CD4-positive, alpha-beta T cell (primary cell): ENCODE measurements at regions not wholly inside any gene's neighbourhood (a gene's known extent, or its start where the extent isn't known, plus 50 kb on each side); places are given as distances from the start of the nearest gene placed in this dataset.

Experiments
- ATAC-seq: fragments of 200-7000 bp; cut with Tn5 transposase; one replicate; pipeline ENCODE4 v1.10.0; 2022; ENCODE audit warnings: mild to moderate bottlenecking; ENCODE audit not compliant: poor library complexity
- CTCF ChIA-PET: fragments of 350-600 bp; sonication (Branson Sonifier 250); formaldehyde crosslinking; loops from one replicate; lab custom pipeline; 2021; ENCODE audit warnings: antibody characterized with exemption, inconsistent platforms; lab: Charles Lee
- POLR2A ChIA-PET: fragments of 350-600 bp; sonication (Branson Sonifier 250); formaldehyde crosslinking; loops from one replicate; lab custom pipeline; 2021; ENCODE audit warnings: antibody characterized with exemption, inconsistent platforms; lab: Charles Lee
- DNase-seq, 14 experiments: peaks; one replicate each; pipeline ENCODE4 v3.0.0-alpha.2; 2013 to 2020; ENCODE audit warnings: mixed read lengths in 2 of 14
- H3K27ac ChIP-seq, 2 donors: one replicate each; pipeline versions ENCODE4 v1.5.1 to v1.7.0; 2013; ENCODE audit warnings: low read length in 2 of 2, low read depth in 1 of 2, mild to moderate bottlenecking in 1 of 2
- H3K27me3 ChIP-seq, 2 experiments: 1 replicate in 1 of 2; 2 replicates in 1 of 2; pipeline versions ENCODE4 v1.6.1 to v1.7.0; 2013; ENCODE audit warnings: low read length in 2 of 2, control low read depth in 1 of 2, mild to moderate bottlenecking in 1 of 2, moderate library complexity in 1 of 2; ENCODE audit not compliant: insufficient read depth in 2 of 2, control insufficient read depth in 1 of 2
- H3K36me3 ChIP-seq: one replicate; pipeline ENCODE4 v1.6.1; 2013; ENCODE audit warnings: low read length, control low read depth; ENCODE audit not compliant: insufficient read depth
- H3K4me1 ChIP-seq: one replicate; pipeline ENCODE4 v1.6.1; 2013; ENCODE audit warnings: low read length, control low read depth; ENCODE audit not compliant: insufficient read depth
- H3K4me3 ChIP-seq: one replicate; pipeline ENCODE4 v1.5.1; 2013; ENCODE audit warnings: mild to moderate bottlenecking, low read length, moderate library complexity
- H3K9me3 ChIP-seq, 2 experiments: 1 replicate in 1 of 2; 2 replicates in 1 of 2; pipeline versions ENCODE4 v1.6.1 to v1.7.0; 2013; ENCODE audit warnings: low read length in 2 of 2, mild to moderate bottlenecking in 2 of 2, control low read depth in 1 of 2, moderate library complexity in 1 of 2; ENCODE audit not compliant: control insufficient read depth in 1 of 2, insufficient read depth in 1 of 2
- H3K27ac Mint-ChIP-seq: one replicate; pipeline ENCODE4 v1.8.0; 2020; ENCODE audit warnings: mixed read lengths
- H3K27me3 Mint-ChIP-seq: one replicate; pipeline ENCODE4 v1.8.0; 2021; ENCODE audit warnings: mixed read lengths
- H3K36me3 Mint-ChIP-seq: one replicate; pipeline ENCODE4 v1.8.0; 2021; ENCODE audit warnings: low read depth, mixed read lengths
- H3K4me1 Mint-ChIP-seq: one replicate; pipeline ENCODE4 v1.8.0; 2021; ENCODE audit warnings: low read depth, mixed read lengths
- H3K4me3 Mint-ChIP-seq: one replicate; pipeline ENCODE4 v1.8.0; 2020; ENCODE audit warnings: mild to moderate bottlenecking, mixed read lengths
- H3K9me3 Mint-ChIP-seq: one replicate; pipeline ENCODE4 v1.8.0; 2020; ENCODE audit warnings: mixed read lengths
- intact Hi-C, 2 experiments: fragments of 100-400 bp; cut with DNase I in 1 of 2; cut with micrococcal nuclease in 1 of 2; formaldehyde crosslinking; loops; one replicate each; pipeline versions ENCODE4 v1.15.1 to v1.9.0; 2023 to 2025; cut with DNase I, micrococcal nuclease
- TF ChIP-seq, protein P1 (sequence below): fragments of 200-600 bp; IDR thresholded peaks from one replicate; pipeline ENCODE4 v1.8.0; 2022; ENCODE audit warnings: antibody characterized with exemption, mild to moderate bottlenecking

DNA sequence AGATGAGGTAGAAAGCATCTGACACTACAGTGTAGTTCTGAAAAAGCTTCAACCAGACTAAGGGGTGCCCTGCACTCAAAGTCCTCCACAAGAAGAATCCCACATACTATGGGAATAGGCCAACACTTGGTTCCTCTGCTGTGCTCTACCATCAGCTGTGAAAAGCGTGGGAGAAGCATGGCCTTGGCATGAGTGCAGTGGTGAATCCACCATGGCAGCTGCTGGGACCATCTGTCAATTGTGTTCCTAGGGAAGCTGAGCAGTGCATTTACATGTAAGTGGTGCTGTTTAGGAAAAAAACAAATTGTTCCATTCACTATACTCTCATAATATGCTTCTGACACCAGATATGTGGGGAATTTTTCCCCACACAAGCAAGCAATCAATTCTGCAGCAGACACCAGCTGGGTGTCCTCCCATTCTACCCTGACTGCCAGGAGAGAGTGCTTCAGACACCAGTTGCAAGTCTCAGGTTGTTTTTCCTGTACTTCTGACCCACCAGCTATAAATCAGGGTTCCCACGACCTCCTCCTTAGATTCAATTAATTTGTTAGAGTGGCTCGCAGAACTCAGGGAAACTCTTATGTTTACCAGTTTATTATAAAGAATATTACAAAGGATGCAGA lies 230.8 kb upstream of the CHRM3 start:
- no peaks in the 10 kb centered on the region for H3K36me3 ChIP-seq
- POLR2A ChIA-PET, result no interaction called here
- TF ChIP-seq, protein P1, sequence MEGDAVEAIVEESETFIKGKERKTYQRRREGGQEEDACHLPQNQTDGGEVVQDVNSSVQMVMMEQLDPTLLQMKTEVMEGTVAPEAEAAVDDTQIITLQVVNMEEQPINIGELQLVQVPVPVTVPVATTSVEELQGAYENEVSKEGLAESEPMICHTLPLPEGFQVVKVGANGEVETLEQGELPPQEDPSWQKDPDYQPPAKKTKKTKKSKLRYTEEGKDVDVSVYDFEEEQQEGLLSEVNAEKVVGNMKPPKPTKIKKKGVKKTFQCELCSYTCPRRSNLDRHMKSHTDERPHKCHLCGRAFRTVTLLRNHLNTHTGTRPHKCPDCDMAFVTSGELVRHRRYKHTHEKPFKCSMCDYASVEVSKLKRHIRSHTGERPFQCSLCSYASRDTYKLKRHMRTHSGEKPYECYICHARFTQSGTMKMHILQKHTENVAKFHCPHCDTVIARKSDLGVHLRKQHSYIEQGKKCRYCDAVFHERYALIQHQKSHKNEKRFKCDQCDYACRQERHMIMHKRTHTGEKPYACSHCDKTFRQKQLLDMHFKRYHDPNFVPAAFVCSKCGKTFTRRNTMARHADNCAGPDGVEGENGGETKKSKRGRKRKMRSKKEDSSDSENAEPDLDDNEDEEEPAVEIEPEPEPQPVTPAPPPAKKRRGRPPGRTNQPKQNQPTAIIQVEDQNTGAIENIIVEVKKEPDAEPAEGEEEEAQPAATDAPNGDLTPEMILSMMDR, result no peak
- Mint-ChIP-seq H3K4me3 (no peak overlapping the region), H3K27ac (no peak overlapping the region), H3K9me3 (no peaks in the 10 kb centered on the region), H3K36me3 (no peaks in the 10 kb centered on the region), H3K27me3 (no peaks in the 10 kb centered on the region), H3K4me1 (no peaks in the 10 kb centered on the region)
- H3K27ac ChIP-seq, result no peak overlapping the region
- ATAC-seq, result no peak
- no peaks in the 10 kb centered on the region for H3K4me1 ChIP-seq
- CTCF ChIA-PET, result no interaction called here
- H3K27me3 ChIP-seq, result no peaks in the 10 kb centered on the region
- no peaks in the 10 kb centered on the region for H3K9me3 ChIP-seq
- no peak overlapping the region for H3K4me3 ChIP-seq
- no peak for DNase-seq
- intact Hi-C loops, result no loop called here

DNA sequence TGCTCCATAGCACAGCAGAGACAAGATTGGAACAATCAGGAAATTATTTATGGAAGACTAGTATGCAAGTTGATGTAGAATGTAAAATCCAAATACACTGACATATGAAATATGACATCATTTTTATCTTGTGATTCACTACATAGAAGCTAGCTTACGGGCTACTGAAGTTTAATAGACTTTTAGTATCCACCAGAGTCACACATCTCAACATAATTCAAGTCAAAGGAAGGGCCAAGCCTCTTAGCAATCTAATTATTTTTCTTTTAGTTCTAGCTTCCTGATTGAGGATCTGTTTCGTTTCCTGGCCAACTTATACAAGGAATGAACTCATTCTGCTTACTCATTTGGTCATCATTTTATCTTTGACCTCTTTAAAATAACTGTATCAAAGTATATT lies 234.4 kb upstream of the CHRM3 start:
- no peak for ATAC-seq
- Histone ChIP-seq H3K9me3 (no peaks in the 10 kb centered on the region), H3K4me1 (no peaks in the 10 kb centered on the region), H3K4me3 (no peak overlapping the region), H3K27ac (no peak overlapping the region), H3K27me3 (no peaks in the 10 kb centered on the region), H3K36me3 (no peaks in the 10 kb centered on the region)
- CTCF ChIA-PET, result no interaction called here
- Mint-ChIP-seq H3K27ac (no peak overlapping the region), H3K9me3 (no peaks in the 10 kb centered on the region), H3K27me3 (no peaks in the 10 kb centered on the region), H3K36me3 (no peaks in the 10 kb centered on the region), H3K4me1 (no peaks in the 10 kb centered on the region), H3K4me3 (no peak overlapping the region)
- intact Hi-C loops, result no loop called here
- TF ChIP-seq, protein P1, result no peak
- no peak for DNase-seq
- POLR2A ChIA-PET, result no interaction called here

DNA sequence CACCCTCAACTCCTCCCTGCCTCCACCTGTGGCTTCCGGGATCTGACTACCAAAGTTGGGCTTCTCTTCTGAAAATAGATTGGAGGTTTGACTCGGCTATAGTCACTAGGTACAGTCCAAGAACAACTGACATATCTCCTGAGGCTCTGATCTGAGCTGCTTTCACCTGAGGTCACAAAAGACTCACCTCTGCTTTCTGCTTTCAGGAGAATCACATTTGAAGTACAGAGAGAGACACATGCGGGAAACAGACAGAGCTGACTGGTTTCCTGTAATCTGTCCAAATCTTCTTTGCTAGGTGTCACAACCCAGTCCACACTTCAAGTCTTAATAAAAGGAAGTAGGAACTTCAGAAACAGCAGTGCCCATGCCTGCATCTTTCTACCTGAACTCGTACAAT lies 245.4 kb upstream of the CHRM3 start:
- H3K36me3 ChIP-seq, result no peaks in the 10 kb centered on the region
- no peak for DNase-seq
- intact Hi-C loops, result no loop called here
- H3K27ac Mint-ChIP-seq, result no peak overlapping the region
- no peak overlapping the region for H3K4me3 ChIP-seq
- H3K4me1 ChIP-seq, result no peaks in the 10 kb centered on the region
- TF ChIP-seq, protein P1, result no peak
- H3K4me3 Mint-ChIP-seq, result no peak overlapping the region
- no peaks in the 10 kb centered on the region for H3K4me1 Mint-ChIP-seq
- no peak overlapping the region for H3K27ac ChIP-seq
- no peaks in the 10 kb centered on the region for H3K27me3 ChIP-seq
- H3K27me3 Mint-ChIP-seq, result no peaks in the 10 kb centered on the region
- H3K9me3 ChIP-seq, result peaks cover 3 to 10% of the 10 kb centered on the region in 2 experiments
- no peaks in the 10 kb centered on the region for H3K36me3 Mint-ChIP-seq
- POLR2A ChIA-PET, result no interaction called here
- CTCF ChIA-PET, result no interaction called here
- H3K9me3 Mint-ChIP-seq, result peaks cover 2% of the 10 kb centered on the region
- ATAC-seq, result no peak
